ENCODE measurements at regions not wholly inside any gene's neighbourhood (a gene's known extent, or its start where the extent isn't known, plus 50 kb on each side); places are given as distances from the start of the nearest gene placed in this dataset.

- no peak for ATAC-seq
- TF ChIP-seq GLIS3 (CRISPR knock-in tag; IDR thresholded peaks at IDR 0.05) (no peak), CSRNP3 (CRISPR knock-in tag; IDR thresholded peaks at IDR 0.05) (no peak), TOX (CRISPR knock-in tag; IDR thresholded peaks at IDR 0.05; ENCODE audit: borderline replicate concordance) (no peak), PPARA (CRISPR knock-in tag; IDR thresholded peaks at IDR 0.05; ENCODE audit: borderline replicate concordance) (no peak), ZNF8 (CRISPR knock-in tag; IDR thresholded peaks at IDR 0.05) (no peak), ZFP3 (CRISPR knock-in tag; IDR thresholded peaks at IDR 0.05) (no peak), ISL1 (CRISPR knock-in tag; IDR thresholded peaks at IDR 0.05) (no peak), ZC3H10 (CRISPR knock-in tag; IDR thresholded peaks at IDR 0.05) (no peak), ESRRG (CRISPR knock-in tag; IDR thresholded peaks at IDR 0.05) (no peak), POU6F1 (CRISPR knock-in tag; IDR thresholded peaks at IDR 0.05; ENCODE audit: borderline replicate concordance, low read depth) (no peak), RARB (CRISPR knock-in tag; IDR thresholded peaks at IDR 0.05) (no peak), OSR1 (CRISPR knock-in tag; IDR thresholded peaks at IDR 0.05) (no peak)
These were observed 69.9 kb upstream of the MAPRE2 start for GRCh38 chr18:34971313-34971712.

- no peak for ATAC-seq
- TF ChIP-seq ZNF8 (CRISPR knock-in tag; IDR thresholded peaks at IDR 0.05), result no peak
- TF ChIP-seq PATZ1 (CRISPR knock-in tag; IDR thresholded peaks at IDR 0.05; ENCODE audit: borderline replicate concordance), result no peak
- TF ChIP-seq CSRNP3 (CRISPR knock-in tag; IDR thresholded peaks at IDR 0.05), result no peak
- TF ChIP-seq ISL1 (CRISPR knock-in tag; IDR thresholded peaks at IDR 0.05), result no peak
- no peak for TF ChIP-seq OSR1 (CRISPR knock-in tag; IDR thresholded peaks at IDR 0.05)
These were observed 68.3 kb upstream of the MAPRE2 start for GRCh38 chr18:34972765-34973414.

- ATAC-seq, result no peak
- TF ChIP-seq ISL1 (CRISPR knock-in tag; IDR thresholded peaks at IDR 0.05) (no peak), ESRRG (CRISPR knock-in tag; IDR thresholded peaks at IDR 0.05) (no peak), ARNTL (CRISPR knock-in tag; IDR thresholded peaks at IDR 0.05; ENCODE audit: borderline replicate concordance, low read depth) (no peak), CREB5 (CRISPR knock-in tag; IDR thresholded peaks at IDR 0.05; ENCODE audit: low read depth) (no peak), BACH2 (CRISPR knock-in tag; IDR thresholded peaks at IDR 0.05; ENCODE audit: borderline replicate concordance) (no peak), PATZ1 (CRISPR knock-in tag; IDR thresholded peaks at IDR 0.05; ENCODE audit: borderline replicate concordance) (no peak), ZFP30 (CRISPR knock-in tag; IDR thresholded peaks at IDR 0.05) (no peak), OSR1 (CRISPR knock-in tag; IDR thresholded peaks at IDR 0.05) (no peak), ZNF8 (CRISPR knock-in tag; IDR thresholded peaks at IDR 0.05) (no peak), POU6F1 (CRISPR knock-in tag; IDR thresholded peaks at IDR 0.05; ENCODE audit: borderline replicate concordance, low read depth) (no peak), PPARA (CRISPR knock-in tag; IDR thresholded peaks at IDR 0.05; ENCODE audit: borderline replicate concordance) (no peak), CSRNP3 (CRISPR knock-in tag; IDR thresholded peaks at IDR 0.05) (no peak), ZNF70 (CRISPR knock-in tag; IDR thresholded peaks at IDR 0.05) (no peak), SNAI2 (CRISPR knock-in tag; IDR thresholded peaks at IDR 0.05) (no peak), GLIS3 (CRISPR knock-in tag; IDR thresholded peaks at IDR 0.05) (no peak), ZNF565 (CRISPR knock-in tag; conservative IDR thresholded peaks at IDR 0.05; ENCODE audit: low read depth) (no peak), RARB (CRISPR knock-in tag; IDR thresholded peaks at IDR 0.05) (no peak)
These were observed 65.1 kb upstream of the MAPRE2 start for GRCh38 chr18:34976123-34976522.

Measured in SK-N-SH treated with all-trans-retinoic acid at 6 μM for 48 hours (cell line).